Smooth muscle cell (in vitro differentiated cells): ENCODE measurements at regions not wholly inside any gene's neighbourhood (a gene's known extent, or its start where the extent isn't known, plus 50 kb on each side); places are given as distances from the start of the nearest gene placed in this dataset.

ENCODE experiments used
- DNase-seq: peaks from one replicate; lab custom pipeline; 2025; ENCODE audit not compliant: unreplicated experiment; lab: John Stamatoyannopoulos, UW
- H2AFZ ChIP-seq: fragments of 200-600 bp; sonication (generic); 2 replicates; pipeline ENCODE4 v1.6.0; 2016; ENCODE audit warnings: antibody characterized with exemption, low read depth, mild to moderate bottlenecking
- H3F3A ChIP-seq: fragments of 200-600 bp; sonication (generic); 2 replicates; pipeline ENCODE4 v1.6.0; 2017; ENCODE audit warnings: antibody characterized with exemption, low read depth
- H3K27ac ChIP-seq: fragments of 200-600 bp; sonication (generic); 2 replicates; pipeline ENCODE4 v1.5.1; 2016; ENCODE audit warnings: low read depth, mild to moderate bottlenecking
- H3K27me3 ChIP-seq: fragments of 200-600 bp; sonication (generic); 2 replicates; pipeline ENCODE4 v1.6.1; 2016; ENCODE audit warnings: low read depth, mild to moderate bottlenecking
- H3K36me3 ChIP-seq: fragments of 200-600 bp; sonication (generic); 2 replicates; pipeline ENCODE4 v1.5.1; 2016; ENCODE audit warnings: low read depth
- H3K4me1 ChIP-seq: fragments of 200-600 bp; sonication (generic); 2 replicates; pipeline ENCODE4 v1.5.1; 2016; ENCODE audit warnings: low read depth
- H3K4me2 ChIP-seq: fragments of 200-600 bp; sonication (generic); 2 replicates; pipeline ENCODE4 v1.6.0; 2016; ENCODE audit warnings: mild to moderate bottlenecking
- H3K4me3 ChIP-seq: fragments of 200-600 bp; sonication (generic); 2 replicates; pipeline ENCODE4 v1.5.1; 2016; ENCODE audit warnings: mild to moderate bottlenecking
- H3K79me2 ChIP-seq: fragments of 200-600 bp; sonication (generic); 2 replicates; pipeline ENCODE4 v1.6.0; 2016; ENCODE audit warnings: low read depth, mild to moderate bottlenecking
- H3K9ac ChIP-seq: fragments of 200-600 bp; sonication (generic); 2 replicates; pipeline ENCODE4 v1.6.0; 2016; ENCODE audit warnings: low read depth
- H3K9me3 ChIP-seq: fragments of 200-600 bp; sonication (generic); replicated peaks from 2 replicates; pipeline ENCODE4 v1.5.1; 2016; ENCODE audit warnings: low read depth
- H4K20me1 ChIP-seq: fragments of 200-600 bp; sonication (generic); 2 replicates; pipeline ENCODE4 v1.6.0; 2016; ENCODE audit warnings: low read depth
- CTCF ChIP-seq: fragments of 200-600 bp; sonication (generic); IDR thresholded peaks from 2 replicates; pipeline ENCODE4 v1.5.1; 2017; ENCODE audit warnings: borderline replicate concordance, mild to moderate bottlenecking, antibody characterized with exemption; ENCODE audit not compliant: insufficient read depth, poor library complexity, severe bottlenecking
- WGBS: methylation state at CpG from one replicate; pipeline ENCODE4 v1.1.7; 2016; ENCODE audit warnings: low lambda C conversion rate; 5-methylcytosine and 5-hydroxymethylcytosine counted together

GRCh38 chr2:228417526-228417925 lies 236.0 kb upstream of the SPHKAP start:
- Histone ChIP-seq H3K36me3 (no peaks in the 10 kb centered on the region), H2AFZ (no peak overlapping the region), H3K9ac (no peak overlapping the region), H3F3A (no peaks in the 10 kb centered on the region), H3K4me3 (no peak overlapping the region), H3K79me2 (no peaks in the 10 kb centered on the region), H3K27me3 (no peaks in the 10 kb centered on the region), H3K27ac (no peak overlapping the region), H3K4me1 (no peaks in the 10 kb centered on the region), H3K9me3 (no peaks in the 10 kb centered on the region), H4K20me1 (no peaks in the 10 kb centered on the region), H3K4me2 (no peak overlapping the region)
- TF ChIP-seq CTCF, result no peak
- DNase-seq, result no peak
- 57% methylated on average over 2 of the region's 2 CpGs for WGBS

GRCh38 chr2:228410061-228410460 lies 228.6 kb upstream of the SPHKAP start:
- Histone ChIP-seq H4K20me1 (no peaks in the 10 kb centered on the region), H3F3A (no peaks in the 10 kb centered on the region), H2AFZ (no peak overlapping the region), H3K9ac (no peak overlapping the region), H3K27ac (no peak overlapping the region), H3K36me3 (no peaks in the 10 kb centered on the region), H3K4me1 (no peaks in the 10 kb centered on the region), H3K27me3 (no peaks in the 10 kb centered on the region), H3K79me2 (no peaks in the 10 kb centered on the region), H3K4me3 (no peak overlapping the region), H3K4me2 (no peak overlapping the region), H3K9me3 (no peaks in the 10 kb centered on the region)
- 96% methylated on average over 1 of the region's 1 CpG for WGBS
- TF ChIP-seq CTCF, result no peak
- DNase-seq, result no peak

DNA sequence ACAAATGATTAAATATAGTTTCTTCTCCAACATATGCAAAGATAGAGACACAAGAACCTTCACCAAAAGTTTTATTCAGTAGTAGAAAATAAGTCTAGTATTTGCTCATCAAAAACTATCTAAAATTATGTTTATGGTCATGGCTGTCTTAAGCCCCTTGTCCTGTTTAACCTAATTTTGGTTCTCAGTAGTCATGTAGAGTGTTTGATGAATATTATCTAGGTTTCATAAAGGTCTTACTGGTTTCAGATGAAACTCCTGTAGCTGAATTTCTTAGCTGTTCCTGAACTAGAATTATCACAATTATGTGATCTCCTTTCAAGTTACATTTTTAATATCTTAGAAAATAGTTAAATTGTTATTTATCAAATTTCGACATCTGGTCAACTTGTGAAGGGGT lies 228.0 kb upstream of the SPHKAP start:
- DNase-seq, result no peak
- Histone ChIP-seq H2AFZ (no peak overlapping the region), H3K27me3 (no peaks in the 10 kb centered on the region), H3K4me2 (no peak overlapping the region), H4K20me1 (no peaks in the 10 kb centered on the region), H3K4me3 (no peak overlapping the region), H3K27ac (no peak overlapping the region), H3K36me3 (no peaks in the 10 kb centered on the region), H3K79me2 (no peaks in the 10 kb centered on the region), H3K9me3 (no peaks in the 10 kb centered on the region), H3K4me1 (no peaks in the 10 kb centered on the region), H3F3A (no peaks in the 10 kb centered on the region), H3K9ac (no peak overlapping the region)
- TF ChIP-seq CTCF, result no peak
- 63% methylated on average over 1 of the region's 1 CpG for WGBS

- WGBS, result 85% methylated on average over 4 of the region's 4 CpGs
- no peak for DNase-seq
- no peak for TF ChIP-seq CTCF
- H3K4me3 ChIP-seq, result no peak overlapping the region
- no peak overlapping the region for H3K4me2 ChIP-seq
- H3K27me3 ChIP-seq, result no peaks in the 10 kb centered on the region
- H4K20me1 ChIP-seq, result no peaks in the 10 kb centered on the region
- no peaks in the 10 kb centered on the region for H3K79me2 ChIP-seq
- H3K9ac ChIP-seq, result no peak overlapping the region
- H3K27ac ChIP-seq, result no peak overlapping the region
- H2AFZ ChIP-seq, result no peak overlapping the region
- no peaks in the 10 kb centered on the region for H3K9me3 ChIP-seq
- H3K4me1 ChIP-seq, result no peaks in the 10 kb centered on the region
- H3K36me3 ChIP-seq, result no peaks in the 10 kb centered on the region
- no peaks in the 10 kb centered on the region for H3F3A ChIP-seq
Measured at GRCh38 chr2:228408529-228409227, 227.2 kb upstream of the SPHKAP start.
